Ovary (tissue), 7 donors: ENCODE measurements at regions not wholly inside any gene's neighbourhood (a gene's known extent, or its start where the extent isn't known, plus 50 kb on each side); places are given as distances from the start of the nearest gene placed in this dataset.

Experiments used
- DNase-seq, 5 donors: peaks; one replicate each; pipeline ENCODE4 v3.0.0-alpha.2; 2019 to 2020
- H3K27ac ChIP-seq, 2 donors: fragments of 200-600 bp; one replicate each; pipeline versions ENCODE4 v1.5.1 to v1.8.0; 2019 to 2022
- H3K27me3 ChIP-seq: fragments of 200-600 bp; one replicate; pipeline ENCODE4 v1.8.0; 2022
- H3K36me3 ChIP-seq: fragments of 200-600 bp; sonication (generic); one replicate; pipeline ENCODE4 v1.5.1; 2019
- H3K4me1 ChIP-seq: one replicate; pipeline ENCODE4 v1.8.1; 2013; ENCODE audit warnings: mild to moderate bottlenecking, moderate library complexity; ENCODE audit not compliant: insufficient read depth
- H3K4me3 ChIP-seq: fragments of 200-600 bp; sonication (generic); one replicate; pipeline ENCODE4 v1.5.1; 2017
- H3K9me3 ChIP-seq, 2 donors: fragments of 200-600 bp in 1 of 2; sonication (generic) in 1 of 2; one replicate each; pipeline versions ENCODE4 v1.5.1 to v1.8.1; 2013 to 2019; ENCODE audit warnings: mild to moderate bottlenecking in 1 of 2, moderate library complexity in 1 of 2
- CTCF ChIP-seq, 3 donors: fragments of 450-650 bp in 2 of 3; fragments of 200-600 bp in 1 of 3; IDR thresholded peaks; one replicate each; pipeline versions ENCODE4 v1.5.1 to v1.8.0; 2016 to 2022; ENCODE audit warnings: antibody characterized with exemption in 3 of 3, mild to moderate bottlenecking in 1 of 3
- EP300 ChIP-seq: sonication (generic); formaldehyde crosslinking; IDR thresholded peaks from one replicate; pipeline ENCODE4 v1.6.1; 2017; ENCODE audit warnings: antibody characterized with exemption
- POLR2A ChIP-seq: fragments of 450-650 bp; IDR thresholded peaks from one replicate; pipeline ENCODE4 v1.6.1; 2017; ENCODE audit warnings: antibody characterized with exemption, mild to moderate bottlenecking, moderate library complexity
- WGBS, 3 donors: extraction: QIAGEN DNeasy Blood & Tissue Kit in 1 of 3; methylation state at CpG; one replicate each; pipeline versions ENCODE4 v1.1.5 to v1.1.7; 2013 to 2017; 5-methylcytosine and 5-hydroxymethylcytosine counted together
- intact Hi-C, 4 donors: fragments of 100-400 bp; cut with DNase I; formaldehyde crosslinking; loops; one replicate each; pipeline versions ENCODE4 v1.11.0 to v1.15.1; 2022 to 2023
- donor health status: DM: no; HTN: no; CAD: no; lungs with moderate emphysema.
- donor health status: DM: no; HTN: no; CAD: no.
- donor health status: Bipolar disorder and iron deficiency.
- donor health status: DM: no; HTN: no; CAD: no.
- donor health status: DM: yes; HTN: yes; CAD: no.

DNA sequence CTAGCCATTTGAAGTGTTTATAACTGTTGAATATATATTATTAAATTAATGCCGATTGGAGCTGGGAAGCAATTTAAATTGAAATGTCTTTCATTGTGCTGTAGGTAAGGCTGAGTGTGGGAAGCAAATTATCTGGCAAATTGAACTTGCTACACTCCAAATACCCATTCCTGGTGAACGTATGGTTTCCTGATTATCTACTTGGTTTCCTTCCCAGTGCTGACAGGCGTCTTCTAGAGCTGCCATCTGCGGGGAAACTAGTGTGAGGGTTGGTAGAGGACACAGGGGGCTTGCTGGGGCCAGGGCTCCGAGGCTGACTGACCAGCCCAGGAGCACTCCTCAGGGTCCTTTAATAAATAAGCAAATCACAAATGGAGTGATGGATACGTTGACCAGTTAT lies 581.4 kb upstream of the LMCD1 start:
- no peak for TF ChIP-seq POLR2A
- Histone ChIP-seq H3K4me1 (no peaks in the 10 kb centered on the region), H3K27ac (no peak overlapping the region), H3K9me3 (no peaks in the 10 kb centered on the region), H3K36me3 (no peaks in the 10 kb centered on the region), H3K4me3 (no peak overlapping the region), H3K27me3 (no peaks in the 10 kb centered on the region)
- intact Hi-C loops: no loop called here
- 66 to 73% (median 72%) methylated on average over 6 of the region's 6 CpGs for WGBS, 3 donors
- no peak for DNase-seq

GRCh38 chr3:7924228-7924627 lies 577.4 kb upstream of the LMCD1 start:
- Histone ChIP-seq H3K4me1 (no peaks in the 10 kb centered on the region), H3K27me3 (no peaks in the 10 kb centered on the region), H3K27ac (no peak overlapping the region), H3K36me3 (no peaks in the 10 kb centered on the region), H3K9me3 (no peaks in the 10 kb centered on the region), H3K4me3 (no peak overlapping the region)
- WGBS, 3 donors: 40 to 56% (median 46%) methylated on average over 2 of the region's 2 CpGs
- no peak for DNase-seq
- intact Hi-C loops: no loop called here
- no peak for TF ChIP-seq EP300
- TF ChIP-seq CTCF (IDR thresholded peaks at IDR 0.05): no peak
- TF ChIP-seq POLR2A: no peak

DNA sequence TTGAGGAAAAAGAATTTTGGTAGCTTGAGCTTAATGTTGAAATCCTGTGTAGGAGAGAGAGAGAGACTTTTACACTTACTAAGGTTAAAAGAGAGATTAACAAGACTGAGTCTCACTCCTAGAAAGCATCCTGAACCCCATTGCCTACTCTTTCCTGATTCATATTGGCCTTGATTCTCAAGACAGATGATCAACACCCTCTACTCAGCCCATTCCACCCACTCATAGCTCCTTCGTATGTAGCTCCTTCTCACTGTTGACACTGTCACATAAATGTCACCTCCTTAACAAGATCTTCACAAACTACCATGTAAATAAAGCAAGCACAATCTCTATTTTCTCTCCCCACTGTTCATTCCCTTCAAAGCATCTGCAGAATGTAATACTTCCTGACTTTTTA lies 574.6 kb upstream of the LMCD1 start:
- no peak for DNase-seq
- TF ChIP-seq EP300: no peak
- no peak for TF ChIP-seq CTCF (IDR thresholded peaks at IDR 0.05)
- no peak for TF ChIP-seq POLR2A
- Histone ChIP-seq H3K9me3 (no peaks in the 10 kb centered on the region), H3K4me3 (no peak overlapping the region), H3K4me1 (no peaks in the 10 kb centered on the region), H3K27ac (no peak overlapping the region), H3K27me3 (no peaks in the 10 kb centered on the region), H3K36me3 (no peaks in the 10 kb centered on the region)
- 79 to 81% (median 79%) methylated on average over 1 of the region's 1 CpG for WGBS, 3 donors
- intact Hi-C loops: no loop called here

- intact Hi-C loops: no loop called here
- no peak for TF ChIP-seq EP300
- TF ChIP-seq POLR2A: no peak
- no peak for TF ChIP-seq CTCF (IDR thresholded peaks at IDR 0.05)
- Histone ChIP-seq H3K27ac (no peak overlapping the region), H3K27me3 (no peaks in the 10 kb centered on the region), H3K36me3 (no peaks in the 10 kb centered on the region), H3K9me3 (no peaks in the 10 kb centered on the region), H3K4me3 (no peak overlapping the region), H3K4me1 (no peaks in the 10 kb centered on the region)
- DNase-seq: no peak
Measured at GRCh38 chr3:7927864-7928263, 573.8 kb upstream of the LMCD1 start.

DNA sequence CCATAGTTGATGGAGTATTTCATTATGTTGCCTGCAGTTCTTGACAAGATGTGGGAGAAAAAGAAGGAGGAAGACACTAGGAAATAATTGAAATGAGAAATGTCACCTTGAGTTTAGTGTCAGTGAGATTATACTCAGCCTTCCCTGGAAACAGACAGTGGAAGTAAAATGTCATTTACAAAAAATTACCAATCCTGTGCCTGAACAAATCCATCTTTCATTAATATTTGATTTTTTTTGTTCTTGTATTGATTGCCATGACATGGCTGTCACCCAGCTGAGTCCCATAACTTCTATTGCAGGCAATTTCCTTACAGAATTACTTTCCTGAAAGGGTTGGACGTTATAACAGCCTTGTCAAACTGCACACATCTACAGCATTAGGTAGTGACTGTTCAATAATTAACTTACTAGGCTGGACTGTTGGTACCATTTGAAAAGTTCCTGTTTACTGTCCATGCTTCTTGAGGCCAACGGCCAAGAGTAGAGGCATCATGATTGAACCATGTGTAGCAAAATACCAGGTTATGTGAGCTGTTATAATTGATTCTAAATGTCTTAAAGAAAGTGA lies 572.2 kb upstream of the LMCD1 start:
- DNase-seq: no peak
- no peak for TF ChIP-seq POLR2A
- TF ChIP-seq EP300: no peak
- TF ChIP-seq CTCF (IDR thresholded peaks at IDR 0.05): no peak

More for the DNA sequence above, 572.2 kb upstream of the LMCD1 start:
- Histone ChIP-seq H3K4me3 (no peak overlapping the region), H3K9me3 (no peaks in the 10 kb centered on the region), H3K27ac (no peak overlapping the region), H3K4me1 (no peaks in the 10 kb centered on the region), H3K27me3 (no peaks in the 10 kb centered on the region), H3K36me3 (no peaks in the 10 kb centered on the region)
- 72 to 77% (median 74%) methylated on average over 2 of the region's 2 CpGs for WGBS, 3 donors
- intact Hi-C loops: no loop called here
